ENCODE measurements at regions not wholly inside any gene's neighbourhood (a gene's known extent, or its start where the extent isn't known, plus 50 kb on each side); places are given as distances from the start of the nearest gene placed in this dataset.

GRCh38 chr2:104537116-104537515 lies 316.8 kb upstream of the POU3F3 start:
- DNase-seq (ENCODE audit: low read depth) = no peak

DNA sequence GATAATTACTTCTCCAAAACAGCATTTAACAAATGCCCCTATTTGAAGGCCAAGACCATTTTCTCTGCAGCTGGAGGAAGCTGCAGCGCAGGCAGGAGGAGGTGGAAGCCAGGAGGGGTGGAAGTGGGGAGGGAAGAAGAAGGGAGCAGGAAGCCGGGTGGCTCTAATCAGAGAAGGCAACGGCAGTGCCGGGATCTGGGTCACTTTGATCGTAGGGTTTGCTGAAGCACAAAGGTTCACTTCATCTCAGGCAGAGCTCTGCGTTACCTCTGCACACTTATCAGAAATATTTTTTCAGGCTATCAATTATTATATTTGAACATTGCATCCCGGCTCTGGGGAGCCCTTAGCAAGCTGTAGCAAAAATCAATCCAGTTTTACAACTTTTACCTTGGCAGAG lies 315.8 kb upstream of the POU3F3 start:
- no peak for DNase-seq (ENCODE audit: low read depth)

DNA sequence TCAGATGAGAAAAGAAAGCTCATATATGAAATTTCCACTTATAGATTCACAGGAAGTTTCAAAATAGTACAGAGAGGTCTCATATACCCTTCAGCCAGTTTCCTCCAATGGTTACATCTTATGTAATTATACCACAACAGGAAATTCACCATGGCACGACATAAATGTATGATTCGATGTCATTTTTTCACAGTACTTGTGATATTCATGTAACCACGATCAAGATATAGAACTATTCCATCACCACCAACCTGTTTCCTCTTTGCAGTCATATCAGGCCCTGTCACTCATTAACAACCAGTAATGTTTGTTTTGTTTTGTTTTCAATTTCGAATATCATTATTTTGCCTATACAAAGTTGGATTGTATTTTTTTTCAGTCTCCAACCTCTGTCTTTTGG lies 314.3 kb upstream of the POU3F3 start:
- DNase-seq (ENCODE audit: low read depth) = no peak

GRCh38 chr2:104545055-104545454 lies 308.9 kb upstream of the POU3F3 start:
- DNase-seq (ENCODE audit: low read depth) = no peak

DNA sequence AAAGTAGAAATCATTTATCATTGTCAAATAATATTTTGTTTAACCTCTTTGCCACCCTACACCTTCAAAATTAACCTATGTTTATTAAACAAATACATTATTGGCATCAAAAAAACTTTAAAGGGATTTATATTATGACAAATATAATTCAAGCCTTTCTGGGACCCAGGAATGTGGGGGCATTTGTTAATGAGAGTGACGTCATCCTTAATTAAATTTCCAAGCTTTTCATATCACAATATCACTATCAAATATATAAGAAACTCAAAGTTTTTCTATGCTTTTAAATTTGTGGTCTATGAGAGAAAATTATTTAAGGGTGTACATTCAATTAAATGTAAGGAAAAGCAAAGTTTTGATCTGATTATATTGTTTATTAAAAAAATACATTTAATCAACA lies 307.4 kb upstream of the POU3F3 start:
- no peak for DNase-seq (ENCODE audit: low read depth)

- DNase-seq (ENCODE audit: low read depth) = no peak
Measured at GRCh38 chr2:104547221-104547620, 306.7 kb upstream of the POU3F3 start.

GRCh38 chr2:104561251-104561650 lies 292.7 kb upstream of the POU3F3 start:
- no peak for DNase-seq (ENCODE audit: low read depth)

GRCh38 chr2:104562537-104562936 lies 291.4 kb upstream of the POU3F3 start:
- DNase-seq (ENCODE audit: low read depth) = no peak

GRCh38 chr2:104563398-104563996 lies 290.4 kb upstream of the POU3F3 start:
- DNase-seq (ENCODE audit: low read depth) = peak; percentile 80

GRCh38 chr2:104568247-104568646 lies 285.7 kb upstream of the POU3F3 start:
- DNase-seq (ENCODE audit: low read depth) = no peak

DNA sequence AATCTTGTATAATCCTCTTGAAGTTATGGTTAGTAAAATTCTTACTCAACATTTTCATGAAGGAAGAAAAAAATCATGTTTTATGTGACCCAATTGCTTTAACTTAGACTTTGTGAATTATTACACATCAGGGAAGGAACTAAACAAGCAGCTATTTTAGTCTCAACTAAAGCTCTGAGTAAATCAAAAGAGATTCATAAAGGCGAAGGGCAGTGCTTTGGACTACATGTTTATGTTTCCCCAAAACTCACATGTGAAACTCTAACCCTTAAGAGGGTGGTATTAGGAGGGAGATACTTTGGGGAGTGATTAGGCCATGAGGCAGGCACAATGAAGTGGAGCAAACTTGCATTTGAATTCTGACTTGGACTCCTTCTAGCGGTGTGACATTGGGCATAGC lies 283.7 kb upstream of the POU3F3 start:
- no peak for DNase-seq (ENCODE audit: low read depth)

DNA sequence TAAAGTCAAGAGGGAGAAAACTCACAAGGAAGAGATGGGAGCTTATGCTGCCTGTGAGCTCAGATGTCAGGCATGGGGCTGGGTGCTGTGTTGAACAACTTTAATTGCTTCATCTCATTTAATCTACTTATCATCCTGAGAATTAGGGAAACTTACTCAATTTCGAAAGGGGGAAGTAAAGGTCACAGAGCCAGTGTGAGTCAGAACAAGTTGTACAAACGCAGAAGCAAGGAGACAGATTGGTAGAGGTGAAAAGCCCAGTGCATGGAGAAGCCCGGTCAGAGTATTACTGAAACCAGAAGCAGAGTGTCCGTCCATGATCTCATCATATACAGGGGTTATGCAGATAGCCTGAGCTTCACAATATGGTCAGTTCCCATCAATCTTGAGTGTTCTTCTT lies 281.1 kb upstream of the POU3F3 start:
- no peak for DNase-seq (ENCODE audit: low read depth)

- no peak for DNase-seq (ENCODE audit: low read depth)
Measured at GRCh38 chr2:104574367-104574766, 279.5 kb upstream of the POU3F3 start.

DNA sequence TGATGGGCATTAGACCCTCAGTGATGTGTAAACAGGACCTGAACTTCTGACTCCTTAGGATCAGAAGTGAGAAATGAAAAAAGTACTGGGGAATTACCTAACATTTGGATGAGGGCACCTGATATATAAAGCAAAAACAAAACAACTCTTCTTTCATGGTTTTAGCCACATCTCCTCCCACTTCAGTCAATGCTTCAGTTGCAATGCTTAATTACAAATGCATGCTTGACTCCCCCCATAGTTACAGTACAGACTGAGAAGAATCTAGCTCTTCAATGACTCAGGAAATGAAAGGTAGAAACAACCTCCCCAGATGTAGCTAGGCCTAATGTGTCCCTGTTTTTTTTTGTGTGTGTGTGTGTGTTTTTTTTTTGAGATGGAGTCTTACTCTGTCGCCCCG lies 276.8 kb upstream of the POU3F3 start:
- DNase-seq (ENCODE audit: low read depth) = no peak

GRCh38 chr2:104582471-104582870 lies 271.4 kb upstream of the POU3F3 start:
- no peak for DNase-seq (ENCODE audit: low read depth)

- no peak for DNase-seq (ENCODE audit: low read depth)
Measured at GRCh38 chr2:104583811-104584210, 270.1 kb upstream of the POU3F3 start.

GRCh38 chr2:104584393-104584792 lies 269.5 kb upstream of the POU3F3 start:
- no peak for DNase-seq (ENCODE audit: low read depth)

GRCh38 chr2:104595576-104595975 lies 258.3 kb upstream of the POU3F3 start:
- DNase-seq (ENCODE audit: low read depth) = no peak

DNA sequence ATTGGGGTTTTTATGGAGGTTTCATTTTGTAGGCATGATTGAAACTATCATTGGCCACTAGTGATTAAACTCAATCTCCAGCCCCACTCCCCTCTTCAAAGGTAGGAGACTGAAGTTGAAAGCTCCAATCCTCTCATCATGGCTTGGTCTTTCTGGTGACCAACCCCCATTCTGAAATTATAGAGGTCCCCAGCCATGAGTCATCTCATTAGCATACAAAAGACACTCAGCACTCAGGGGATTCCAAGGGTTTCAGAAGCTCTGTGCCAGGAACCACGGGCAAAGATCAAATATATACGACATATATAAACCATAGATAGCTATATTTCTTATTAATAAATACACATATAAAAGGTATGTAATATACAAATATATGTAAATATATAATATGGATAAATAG lies 256.0 kb upstream of the POU3F3 start:
- DNase-seq (ENCODE audit: low read depth) = no peak

DNA sequence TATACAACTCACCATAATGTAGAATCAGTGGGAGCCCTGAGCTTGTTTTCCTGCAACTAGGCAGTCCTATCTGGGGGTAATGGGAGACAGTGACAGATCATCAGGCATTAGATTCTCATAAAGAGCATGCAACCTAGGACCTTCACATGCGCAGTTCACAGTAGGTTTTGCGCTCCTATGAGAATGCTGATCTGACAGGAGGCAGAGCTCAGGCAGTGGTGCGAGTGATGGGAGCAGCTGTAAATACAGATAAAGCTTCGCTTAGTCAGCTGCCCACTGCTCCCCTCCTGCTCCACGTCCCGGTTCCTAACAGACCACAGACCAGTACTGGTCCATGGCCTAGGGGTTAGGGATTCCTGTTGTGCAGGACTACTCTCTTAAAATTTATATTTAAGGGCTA lies 255.3 kb upstream of the POU3F3 start:
- no peak for DNase-seq (ENCODE audit: low read depth)

DNA sequence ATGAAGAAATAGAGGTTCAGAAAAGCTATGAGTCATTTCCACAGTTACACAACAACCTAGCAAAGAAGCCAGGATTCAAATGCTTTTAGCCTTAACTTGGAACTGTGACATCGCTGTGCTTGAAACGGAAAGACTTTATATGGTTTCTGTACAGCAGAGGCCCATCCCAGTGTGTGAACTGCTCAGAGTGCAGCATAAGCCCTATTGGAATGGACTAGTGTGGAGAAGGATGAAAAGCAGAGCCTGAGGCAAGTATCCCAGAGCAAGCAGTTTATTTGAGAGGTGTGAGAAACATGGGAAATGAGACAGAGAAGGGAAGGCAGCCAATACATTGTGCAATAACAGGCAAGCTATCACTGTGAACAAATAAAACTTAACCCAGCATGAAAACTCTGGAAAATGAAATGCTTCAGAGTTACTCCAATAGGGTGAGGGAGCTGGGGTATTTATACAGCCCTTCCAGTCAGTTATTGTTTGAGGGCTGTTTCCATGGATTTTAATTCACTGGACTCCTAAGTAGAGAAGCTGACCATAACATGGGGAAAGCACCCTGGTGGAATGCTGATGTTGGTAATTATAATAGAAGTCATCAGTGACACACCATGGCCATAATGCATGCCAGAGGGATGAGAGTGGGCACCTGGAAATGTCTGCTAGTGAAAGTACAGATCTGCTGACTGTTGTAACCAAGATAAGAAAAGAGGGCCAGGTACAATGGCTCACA lies 254.0 kb upstream of the POU3F3 start:
- DNase-seq (ENCODE audit: low read depth) = peak; percentile 80

- no peak for DNase-seq (ENCODE audit: low read depth)
Measured at GRCh38 chr2:104606056-104606455, 247.9 kb upstream of the POU3F3 start.

- DNase-seq (ENCODE audit: low read depth) = no peak
Measured at GRCh38 chr2:104616856-104617255, 237.1 kb upstream of the POU3F3 start.

- no peak for DNase-seq (ENCODE audit: low read depth)
Measured at GRCh38 chr2:104620801-104621200, 233.1 kb upstream of the POU3F3 start.
